ENCODE measurements at regions not wholly inside any gene's neighbourhood (a gene's known extent, or its start where the extent isn't known, plus 50 kb on each side); places are given as distances from the start of the nearest gene placed in this dataset.

DNA sequence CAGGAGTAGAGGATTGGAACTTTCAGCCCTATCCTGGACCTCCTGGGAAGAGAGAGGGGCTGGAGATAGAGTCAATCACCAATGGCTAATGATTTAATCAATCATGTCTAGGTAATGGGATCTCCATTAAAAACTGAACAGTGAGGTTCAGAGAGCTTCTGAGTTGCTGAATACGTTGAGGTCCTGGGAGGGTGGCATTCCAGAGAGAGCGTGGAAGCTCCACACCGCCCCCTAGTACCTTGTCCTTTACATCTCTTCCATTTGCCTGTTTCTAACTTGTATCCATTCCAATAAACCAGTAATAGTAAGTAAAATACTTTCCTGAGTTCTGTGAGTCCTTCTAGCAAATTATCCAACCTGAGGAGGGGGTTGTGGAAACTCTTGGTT lies 101.7 kb downstream of the B3GNT2 start:
- DNase-seq: no peak

DNA sequence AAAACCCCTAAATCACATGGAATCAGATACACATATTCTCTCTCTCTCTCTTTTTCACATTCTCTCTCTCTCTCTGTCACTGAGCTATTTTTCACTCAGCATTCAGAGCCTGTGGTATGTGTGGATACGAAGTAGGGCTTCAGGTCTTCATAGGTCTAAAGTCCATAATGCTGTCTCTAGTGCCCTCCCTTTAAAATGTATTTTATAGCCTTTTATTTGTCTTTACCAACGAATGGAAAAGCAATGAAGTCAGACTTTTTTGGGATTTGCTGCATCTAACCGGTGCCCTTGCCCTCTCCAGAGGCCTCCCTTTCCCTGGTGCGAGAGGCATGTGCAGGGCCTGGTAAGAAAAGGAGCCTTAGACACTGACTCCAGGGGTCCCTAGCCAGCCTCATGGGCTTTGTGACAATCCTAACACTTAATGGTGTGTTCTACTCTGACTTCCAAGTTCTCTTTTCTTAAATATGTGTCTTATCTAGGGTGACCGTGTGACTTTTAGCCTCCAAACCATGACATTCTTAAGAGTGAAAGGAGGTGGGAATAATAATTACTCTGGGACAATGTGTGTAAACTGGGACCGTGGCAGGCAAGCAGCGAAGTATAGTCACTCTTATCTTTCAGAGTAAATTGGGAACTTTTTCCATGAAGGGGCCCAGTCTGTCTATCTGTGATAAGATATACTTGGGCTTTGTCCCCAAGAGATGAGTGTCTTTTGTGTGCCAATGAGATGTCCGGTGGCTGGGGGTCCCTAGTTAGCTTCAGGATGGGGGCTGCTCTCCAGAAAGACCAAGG lies 101.1 kb downstream of the B3GNT2 start:
- no peak for DNase-seq

DNA sequence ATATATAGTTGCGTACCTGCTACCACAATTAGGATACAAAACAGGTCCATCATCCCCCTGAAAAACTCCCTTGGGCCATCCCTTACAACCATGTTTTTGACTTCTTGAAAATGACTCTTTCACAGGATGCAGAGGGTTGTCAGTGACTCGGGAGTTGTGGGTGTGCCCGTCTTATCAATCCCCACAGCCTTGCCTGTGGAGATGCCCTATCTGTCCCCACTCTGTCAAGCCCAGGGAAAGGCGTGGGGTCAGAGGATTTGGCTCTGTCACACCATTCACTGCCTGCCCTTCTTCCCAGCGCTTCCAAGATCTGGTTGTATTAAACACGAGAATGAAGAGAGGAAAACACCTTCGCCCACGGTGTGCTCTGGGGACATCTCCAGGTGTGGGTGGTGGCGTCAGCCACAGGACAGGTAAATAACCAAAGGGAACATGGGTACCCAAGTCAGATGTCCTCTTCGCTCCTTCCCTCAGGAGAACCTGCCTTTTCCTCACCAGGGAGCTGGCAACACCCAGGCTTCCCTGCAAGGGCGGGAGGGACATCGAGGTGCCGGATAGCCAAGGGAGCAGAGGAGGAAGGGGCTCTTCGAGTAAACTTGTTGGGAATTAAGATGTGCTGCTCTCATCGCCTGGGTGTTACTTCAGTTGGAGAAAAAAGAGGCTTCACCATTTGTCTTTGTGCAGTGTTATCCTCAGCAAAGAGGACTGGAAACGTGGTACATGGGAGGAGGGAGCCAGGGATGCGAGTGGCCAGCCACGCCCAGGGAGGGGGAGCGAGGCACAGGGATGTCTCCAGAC lies 100.3 kb downstream of the B3GNT2 start:
- DNase-seq: no peak

DNA sequence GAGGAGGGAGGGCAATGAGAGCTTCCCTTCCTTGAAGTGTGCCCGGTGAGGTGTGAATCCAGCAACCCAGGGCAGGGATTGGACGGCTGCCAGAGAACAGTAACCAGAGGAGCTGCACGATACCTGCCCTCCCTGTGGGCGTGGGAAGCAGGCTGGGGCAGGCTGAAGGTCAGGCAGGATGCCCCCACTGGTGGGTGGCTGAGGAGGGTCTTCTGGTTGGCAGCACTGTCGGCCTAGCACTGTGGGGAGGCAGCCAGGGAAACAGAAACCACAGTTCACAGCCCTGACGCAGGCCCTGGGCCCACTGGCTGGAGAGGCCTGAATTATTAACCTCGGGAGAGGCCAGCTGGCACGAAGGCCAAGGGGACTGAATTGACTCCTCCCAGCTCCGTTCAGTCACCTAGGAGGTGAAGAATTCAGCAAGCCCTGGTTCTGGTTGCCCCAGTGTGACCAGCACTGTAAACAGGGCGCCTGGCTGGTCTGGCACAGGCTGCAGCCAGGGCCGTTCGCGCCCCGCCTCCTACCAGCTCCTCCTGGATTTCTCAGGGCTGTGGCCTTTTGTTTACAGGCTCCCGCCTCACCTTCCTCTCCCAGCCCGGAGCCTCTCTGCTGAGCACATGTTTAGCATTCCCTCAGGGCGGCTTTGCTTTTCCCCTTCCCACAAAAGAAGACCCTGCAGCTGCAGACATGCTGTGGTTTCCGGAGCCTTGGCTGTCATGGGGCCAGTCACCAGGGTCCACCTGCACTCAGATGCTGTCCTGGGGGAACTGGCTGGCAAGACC lies 97.8 kb downstream of the B3GNT2 start:
- peak; percentile 55 for DNase-seq

DNA sequence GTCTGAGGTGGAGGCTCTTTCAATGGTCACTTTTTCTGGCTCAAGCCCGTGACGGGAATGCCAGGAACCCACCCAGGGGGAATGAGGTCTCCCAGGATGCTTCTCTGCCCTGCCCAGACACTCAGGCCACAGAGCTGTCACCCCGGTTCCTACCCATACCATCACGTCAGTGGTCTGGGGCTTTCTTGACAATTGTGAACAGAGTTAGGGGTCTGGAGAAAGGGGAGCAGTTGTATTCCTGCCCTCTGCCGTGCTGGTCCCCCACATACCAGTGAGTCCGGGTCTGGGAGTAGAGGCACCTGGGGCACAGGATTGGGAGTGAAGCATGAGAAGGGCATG lies 97.2 kb downstream of the B3GNT2 start:
- DNase-seq: no peak

DNA sequence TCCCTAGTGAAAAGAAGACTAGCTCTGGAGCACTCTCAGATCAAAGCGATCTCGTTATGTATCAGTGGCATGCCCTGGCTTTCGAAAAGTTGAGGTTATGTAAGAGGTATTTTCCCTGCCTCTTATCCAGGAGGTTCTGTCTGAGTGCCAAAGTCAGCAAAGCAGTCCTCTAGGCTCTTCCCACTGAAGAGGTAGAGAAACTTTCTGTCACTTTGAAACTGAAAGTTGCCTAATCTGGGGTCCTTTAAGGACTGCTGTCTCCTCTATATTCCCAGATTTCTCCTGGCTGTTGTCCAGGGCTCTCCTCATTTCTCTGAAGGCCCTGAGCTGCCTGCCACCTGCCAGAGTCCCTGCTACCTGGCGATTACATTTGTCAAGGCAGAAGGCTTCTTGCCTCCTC lies 96.3 kb downstream of the B3GNT2 start:
- DNase-seq: peak; percentile 64

DNA sequence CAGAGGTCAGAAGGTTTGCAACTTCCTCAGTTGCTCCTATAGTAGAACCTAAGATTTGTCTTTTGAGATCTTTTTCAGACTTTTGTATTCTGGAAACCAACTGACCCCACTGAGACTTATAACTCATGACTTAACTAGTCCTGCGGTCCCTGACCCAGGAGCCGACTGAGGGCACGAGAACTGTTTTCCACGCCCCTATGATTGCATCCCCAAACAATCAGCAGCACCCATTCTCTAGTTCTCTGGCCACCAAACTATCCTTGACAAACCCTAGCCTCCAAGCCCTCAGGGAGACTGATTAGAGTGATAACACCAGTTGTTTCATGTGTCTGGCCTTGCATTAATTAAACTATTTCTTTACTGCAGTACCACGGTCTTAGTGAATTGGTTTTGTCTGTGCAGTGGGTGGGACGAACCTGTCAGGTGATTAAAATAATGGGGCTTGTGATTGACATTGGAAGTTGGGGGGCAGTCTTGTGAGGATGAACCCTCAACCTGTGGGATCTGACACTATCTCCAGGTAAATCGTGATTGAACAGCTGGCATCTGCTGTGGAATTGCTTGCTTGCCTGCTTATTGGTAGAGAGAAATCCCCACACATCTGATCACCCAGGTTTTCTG lies 95.7 kb downstream of the B3GNT2 start:
- no peak for DNase-seq

DNA sequence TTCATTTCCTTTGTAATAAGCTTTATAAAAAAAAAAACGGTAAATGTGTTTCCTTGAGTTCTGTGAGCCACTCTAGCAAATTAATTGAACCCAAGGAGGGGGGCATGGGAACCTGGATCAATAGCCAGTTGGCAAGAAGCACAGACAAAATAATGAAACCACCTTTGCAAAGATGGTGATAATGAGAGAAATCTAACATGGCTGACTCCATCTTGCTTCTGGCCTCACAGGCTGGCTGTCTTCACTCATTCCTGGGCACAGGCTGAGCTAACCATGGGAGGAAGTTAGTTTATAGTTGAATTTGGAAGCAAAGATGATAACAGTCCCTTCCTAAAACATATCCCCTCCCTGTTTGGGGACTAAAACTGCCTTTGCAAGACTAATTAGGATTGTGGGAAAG lies 95.1 kb downstream of the B3GNT2 start:
- DNase-seq: no peak

DNA sequence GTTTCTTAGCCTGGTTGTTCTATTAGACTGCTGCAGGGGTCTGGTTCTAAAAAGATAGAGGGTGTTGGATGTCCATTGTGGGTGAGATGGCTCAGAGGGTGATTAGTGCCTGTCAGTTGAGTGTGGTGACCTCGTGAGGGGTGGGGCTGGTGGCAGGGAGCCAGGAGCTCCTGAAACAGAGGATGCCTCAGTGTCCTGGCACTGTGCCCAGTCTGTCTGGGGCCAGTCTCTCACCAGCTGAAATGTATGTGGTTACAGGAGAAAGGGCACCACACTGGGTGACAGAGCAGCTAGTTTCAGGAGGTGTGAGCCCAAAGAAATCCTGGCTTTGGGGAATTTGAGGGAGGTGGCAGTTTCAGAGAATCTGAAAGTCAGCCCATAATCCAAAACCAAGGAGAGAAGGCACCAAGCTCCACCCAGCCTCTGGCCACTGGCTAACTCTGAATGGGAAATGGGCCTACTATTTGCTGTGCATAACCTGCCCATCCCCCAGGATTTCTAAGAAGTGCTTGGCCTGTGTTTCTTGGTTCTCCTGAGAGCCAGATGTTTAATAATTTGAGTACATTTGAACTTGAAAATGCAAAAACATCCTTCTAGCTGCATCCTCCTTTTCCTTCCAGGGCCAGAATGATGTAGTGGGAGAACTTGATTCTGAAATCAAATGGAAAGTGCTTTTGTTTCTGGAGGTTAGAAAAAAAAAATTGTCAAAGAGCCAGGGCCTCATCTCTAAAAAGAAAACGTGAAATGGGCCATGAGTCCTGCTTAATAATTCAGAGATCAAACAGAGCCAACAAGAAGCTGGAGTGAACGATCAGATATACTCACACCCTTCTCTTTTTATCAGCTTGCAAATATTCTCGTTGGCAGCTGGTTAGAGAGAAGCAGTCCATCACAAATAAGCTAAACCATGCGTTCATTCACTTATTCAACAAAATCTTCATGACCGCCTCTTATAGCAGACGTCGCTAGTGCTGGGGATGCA lies 92.3 kb downstream of the B3GNT2 start:
- DNase-seq: peak; percentile 95

DNA sequence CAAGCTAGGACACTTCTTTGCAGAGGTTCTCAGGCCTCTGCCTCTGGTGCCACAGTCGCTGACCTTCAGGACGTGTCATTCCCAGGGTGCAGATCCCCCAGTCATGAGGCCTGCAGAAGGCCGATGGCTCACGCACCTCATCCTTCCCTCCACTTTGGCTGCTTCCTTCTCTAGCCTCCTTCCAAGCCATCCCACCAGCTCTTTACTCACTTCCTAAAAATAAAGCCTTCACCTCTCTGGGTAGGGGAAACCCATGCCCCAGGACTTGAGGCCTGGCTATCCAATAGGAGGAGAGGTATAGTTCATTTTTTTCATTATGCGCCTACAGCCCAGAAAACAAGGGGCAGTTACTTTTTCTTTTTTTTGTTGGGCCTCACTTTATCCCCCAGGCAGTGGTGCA lies 91.4 kb downstream of the B3GNT2 start:
- DNase-seq: no peak

DNA sequence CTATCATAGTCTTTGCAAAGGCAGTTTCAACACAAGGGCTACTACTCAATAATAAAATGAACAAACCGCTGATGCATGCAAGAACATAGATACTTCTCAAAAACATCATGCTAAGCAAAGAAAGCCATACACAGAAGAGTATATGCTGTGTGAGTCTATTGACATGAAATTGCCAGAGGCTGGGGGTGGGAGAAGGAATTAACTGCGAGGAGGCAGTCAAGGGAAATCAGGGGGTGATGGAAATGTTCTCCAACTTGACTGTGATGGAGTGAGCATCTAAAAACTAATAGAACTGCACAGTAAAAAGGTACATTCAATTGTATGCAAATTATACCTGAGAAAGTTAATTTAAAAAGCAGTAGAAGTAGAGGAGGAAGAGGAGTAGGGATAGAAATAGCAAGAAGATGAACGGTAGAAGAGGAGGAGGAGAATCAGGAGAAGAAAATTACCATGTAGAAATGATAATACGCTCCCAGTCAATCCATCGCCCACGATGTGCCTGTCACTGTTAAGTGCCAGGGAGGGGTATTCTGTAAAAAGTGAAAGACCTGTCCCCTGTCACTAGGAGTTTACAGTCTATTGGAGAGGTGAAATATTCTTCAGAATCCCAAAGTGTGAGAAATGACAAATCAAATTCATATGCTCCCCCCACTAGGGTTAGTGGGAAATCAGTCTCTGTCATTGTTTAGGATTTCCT lies 90.3 kb downstream of the B3GNT2 start:
- DNase-seq: no peak

DNA sequence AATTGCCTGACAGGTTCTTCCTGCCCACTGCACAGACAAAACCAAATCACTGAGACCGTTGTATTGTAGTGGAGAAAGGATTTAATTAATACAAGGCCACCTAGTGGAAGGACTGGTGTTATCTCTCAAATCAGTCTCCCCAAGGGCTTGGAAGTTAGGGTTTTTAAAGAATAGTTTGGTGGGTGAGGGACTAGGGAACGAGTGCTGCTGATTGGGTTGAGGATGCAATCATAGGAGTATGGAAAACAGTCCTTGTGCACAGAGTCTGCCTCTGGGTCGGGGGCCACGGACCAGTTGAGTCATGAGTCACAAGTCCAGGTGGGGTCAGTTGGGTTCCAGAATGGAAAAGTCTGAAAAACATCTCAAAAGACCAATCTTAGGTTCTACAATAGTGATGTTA lies 89.1 kb downstream of the B3GNT2 start:
- DNase-seq: no peak

DNA sequence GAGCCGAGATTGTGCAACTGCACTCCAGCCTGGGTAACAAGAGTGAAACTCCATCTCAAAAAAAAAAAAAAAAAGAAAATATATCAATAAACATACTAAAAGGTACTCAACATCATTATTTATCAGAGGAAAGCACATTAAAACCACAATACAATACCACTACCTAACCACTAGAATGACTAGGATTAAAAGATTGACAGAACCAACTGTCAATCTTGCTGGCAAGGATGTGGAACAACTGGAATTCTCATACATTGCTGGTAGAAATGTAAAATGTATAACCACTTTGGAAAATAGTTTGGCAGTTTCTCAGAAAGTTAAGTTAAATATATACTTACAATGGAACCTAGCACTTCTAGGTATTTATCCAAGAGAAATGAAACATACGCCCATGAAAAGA lies 88.6 kb downstream of the B3GNT2 start:
- DNase-seq: no peak

DNA sequence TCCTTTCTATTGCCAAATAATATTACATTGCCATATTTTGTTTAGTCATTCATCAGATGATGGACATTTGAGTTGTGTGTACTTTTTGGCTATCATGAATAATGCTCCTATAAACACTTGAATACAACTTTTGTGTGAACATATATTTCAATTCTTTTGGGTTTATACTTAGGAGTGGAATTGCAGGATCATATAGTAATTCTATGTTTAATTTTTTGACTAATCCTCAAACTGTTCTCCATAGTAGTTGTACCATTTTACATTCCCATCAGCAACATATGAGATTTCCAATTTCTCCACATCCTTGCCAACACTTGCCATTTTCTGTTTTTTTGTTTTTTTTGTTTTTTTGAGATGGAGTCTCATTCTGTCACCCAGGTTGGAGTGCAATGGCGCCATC lies 87.2 kb downstream of the B3GNT2 start:
- no peak for DNase-seq

DNA sequence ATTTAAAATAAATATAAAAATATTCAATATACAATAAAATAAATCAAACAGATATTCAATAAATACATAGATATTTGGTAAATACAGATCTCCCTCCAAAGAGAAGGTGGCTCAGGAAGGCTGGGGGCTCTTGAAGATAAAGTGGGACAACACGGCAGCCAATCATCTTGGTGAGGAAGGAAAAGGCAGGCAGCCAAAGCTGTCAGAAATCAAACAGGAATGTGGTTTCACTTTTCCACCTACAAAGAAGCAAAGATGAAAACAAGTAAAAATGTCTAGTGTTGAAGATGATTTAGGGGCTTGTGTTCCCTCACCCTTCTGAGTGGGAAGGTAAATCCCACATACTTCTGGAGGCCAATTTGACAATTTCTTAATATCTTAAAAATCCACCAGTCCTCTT lies 85.7 kb downstream of the B3GNT2 start:
- no peak for DNase-seq

DNA sequence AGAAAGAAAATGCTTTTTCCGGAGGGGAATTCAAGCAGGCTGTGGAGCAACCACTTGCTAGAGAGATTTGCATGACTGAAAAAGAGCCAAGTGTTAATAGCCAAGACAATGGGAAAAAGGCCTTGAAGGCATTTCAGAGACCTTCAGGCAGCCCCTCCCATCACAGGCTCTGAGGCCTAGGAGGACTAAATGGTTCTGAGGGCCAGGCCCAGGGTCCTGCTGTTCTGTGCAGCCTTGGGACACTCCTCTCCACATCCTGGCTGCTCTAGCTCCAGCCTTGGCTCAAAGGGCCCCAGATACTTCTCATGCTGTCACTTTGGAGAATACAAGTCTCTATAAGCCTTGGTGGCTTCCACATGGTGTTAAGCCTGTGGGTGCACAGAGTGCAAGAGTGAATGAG lies 81.8 kb downstream of the B3GNT2 start:
- DNase-seq: no peak

Measured in NCI-H1105 treated with DMSO at 0.1 percent for 48 hours (cell line).